Stomach (tissue), 4 donors: ENCODE measurements at regions not wholly inside any gene's neighbourhood (a gene's known extent, or its start where the extent isn't known, plus 50 kb on each side); places are given as distances from the start of the nearest gene placed in this dataset.
A peak's percentile ranks its signal among the peaks of the same experiment; 100 is the strongest.

Experiments
- CTCF ChIP-seq, 7 experiments: fragments of 450-650 bp in 4 of 7; fragments of 200-600 bp in 3 of 7; sonication (generic) in 3 of 7; IDR thresholded peaks; one replicate each; pipeline ENCODE4 v1.5.1; 2016 to 2019; ENCODE audit warnings: antibody characterized with exemption in 7 of 7, control low read depth in 2 of 7, mild to moderate bottlenecking in 1 of 7
- EP300 ChIP-seq: sonication (generic); formaldehyde crosslinking; IDR thresholded peaks from one replicate; pipeline ENCODE4 v1.6.1; 2017; ENCODE audit warnings: antibody characterized with exemption
- POLR2A ChIP-seq, 4 donors: fragments of 450-650 bp; IDR thresholded peaks; one replicate each; pipeline ENCODE4 v1.6.1; 2016; ENCODE audit warnings: antibody characterized with exemption in 4 of 4, control low read depth in 2 of 4, mild to moderate bottlenecking in 1 of 4, moderate library complexity in 1 of 4
- POLR2AphosphoS5 ChIP-seq, 3 donors: sonication (generic); formaldehyde crosslinking; IDR thresholded peaks; one replicate each; pipeline ENCODE4 v1.6.1; 2016; ENCODE audit warnings: antibody characterized with exemption in 3 of 3

DNA sequence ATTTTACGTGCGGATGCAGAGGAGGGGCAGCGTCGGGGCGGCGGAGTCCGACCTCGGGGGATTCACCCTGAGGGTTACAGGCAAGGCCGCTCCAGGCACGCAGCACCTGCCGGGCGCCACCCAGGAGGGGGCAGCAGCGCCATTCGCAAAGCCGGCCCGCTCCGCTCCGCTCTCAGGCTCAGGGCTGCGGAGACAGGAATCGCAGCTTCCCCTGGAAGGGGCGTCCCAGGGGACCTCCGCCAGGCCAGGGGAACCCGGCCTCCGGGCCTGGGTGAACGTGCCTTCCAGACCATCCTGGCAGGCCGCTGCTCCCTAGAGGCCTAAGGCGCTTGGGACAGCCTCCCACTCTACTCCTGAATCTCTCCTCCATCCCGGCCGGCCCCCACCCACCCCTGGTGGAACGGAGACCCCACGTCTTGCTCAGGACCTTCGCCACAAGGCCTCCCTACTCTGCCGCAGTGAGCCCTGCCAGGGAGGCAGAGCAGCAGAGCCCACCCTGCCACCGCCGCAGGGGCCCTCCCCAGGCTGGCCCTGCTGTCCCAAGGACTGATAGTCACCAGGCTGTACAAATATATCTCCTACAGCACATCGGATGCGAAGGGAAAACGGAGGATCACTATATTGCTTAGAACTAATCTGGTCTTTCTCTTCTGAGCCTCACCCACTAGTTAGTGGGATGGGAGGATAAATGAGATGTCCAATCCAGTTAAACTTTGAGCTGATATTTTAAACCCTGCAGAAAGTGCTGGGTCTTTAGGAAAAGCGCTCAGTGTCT lies 115.0 kb downstream of the SMIM20 start:
- no peak for TF ChIP-seq POLR2A (IDR thresholded peaks at IDR 0.05)
- TF ChIP-seq CTCF (IDR thresholded peaks at IDR 0.05) = peak in 5 of 7 experiments; percentile 32 to 83 (median 67)
- peak in 1 of 3 donors; percentile 32 for TF ChIP-seq POLR2AphosphoS5 (IDR thresholded peaks at IDR 0.05)
- TF ChIP-seq EP300 = no peak
